ENCODE measurements at regions not wholly inside any gene's neighbourhood (a gene's known extent, or its start where the extent isn't known, plus 50 kb on each side); places are given as distances from the start of the nearest gene placed in this dataset.

- TF ChIP-seq KLF9 (tag by site-specific recombination; IDR thresholded peaks at IDR 0.05; ENCODE audit: low read depth) (no peak), PRDM10 (tag by site-specific recombination; IDR thresholded peaks at IDR 0.05) (no peak), ZNF785 (tag by site-specific recombination; IDR thresholded peaks at IDR 0.05) (no peak), PRDM4 (tag by site-specific recombination; IDR thresholded peaks at IDR 0.05) (no peak), ZNF140 (tag by site-specific recombination; IDR thresholded peaks at IDR 0.05) (no peak), CTCF (tag by site-specific recombination; IDR thresholded peaks at IDR 0.05) (no peak)
Measured at GRCh38 chr6:135114355-135115145, 59.9 kb upstream of the HBS1L start.
